TTC549 (cell line): ENCODE measurements at regions not wholly inside any gene's neighbourhood (a gene's known extent, or its start where the extent isn't known, plus 50 kb on each side); places are given as distances from the start of the nearest gene placed in this dataset.
"Not testable (repeated sequence)": the region's sequence is repeated elsewhere in the genome, so short reads cannot be mapped to it uniquely, and the experiment has no call there.

Experiments used
- FAIRE-seq: peaks from 2 replicates; lab custom pipeline; 2012; peaks lifted over from hg19 to GRCh38; lab: Jason Lieb, UNC

DNA sequence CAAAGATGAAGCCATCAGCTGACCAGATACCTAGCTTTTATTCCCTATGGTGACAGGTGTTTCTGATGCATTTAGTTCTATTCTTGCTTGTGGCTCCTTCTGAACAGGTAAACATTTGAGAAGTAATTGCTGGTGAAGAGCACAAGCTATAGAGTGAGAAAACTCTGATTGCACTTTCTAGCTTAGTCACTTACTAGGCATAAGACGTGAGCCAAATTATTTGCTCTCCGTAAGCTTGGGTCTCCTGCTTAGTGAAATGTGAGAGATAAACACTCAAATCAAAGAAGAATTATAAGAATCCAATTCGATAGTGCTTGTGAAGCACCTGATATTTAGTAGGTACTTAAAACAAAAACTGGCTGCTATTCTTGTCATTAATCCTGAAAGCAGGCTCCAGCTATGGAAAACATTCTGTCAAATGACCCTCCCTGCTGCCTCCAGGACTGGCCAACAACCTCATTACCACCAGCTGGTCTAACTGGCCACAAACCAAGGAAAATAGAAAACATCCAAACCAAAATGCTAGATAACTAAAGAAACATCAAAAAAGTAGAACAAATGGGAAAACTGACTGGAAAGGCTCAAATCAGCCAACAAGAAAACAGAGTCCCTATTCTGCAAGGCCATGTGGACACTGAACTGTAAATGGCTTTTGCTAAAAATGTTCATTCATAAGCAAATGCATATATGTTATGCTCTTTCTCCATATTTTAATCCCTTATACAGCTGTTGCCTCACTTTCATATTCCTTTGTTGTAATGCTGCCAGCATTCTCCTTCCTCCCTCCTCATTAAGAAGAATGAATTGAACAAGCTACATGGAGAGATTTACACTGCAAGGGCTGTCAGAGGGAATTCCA, 616.1 kb downstream of the DTWD2 start:
- FAIRE-seq: no peak

DNA sequence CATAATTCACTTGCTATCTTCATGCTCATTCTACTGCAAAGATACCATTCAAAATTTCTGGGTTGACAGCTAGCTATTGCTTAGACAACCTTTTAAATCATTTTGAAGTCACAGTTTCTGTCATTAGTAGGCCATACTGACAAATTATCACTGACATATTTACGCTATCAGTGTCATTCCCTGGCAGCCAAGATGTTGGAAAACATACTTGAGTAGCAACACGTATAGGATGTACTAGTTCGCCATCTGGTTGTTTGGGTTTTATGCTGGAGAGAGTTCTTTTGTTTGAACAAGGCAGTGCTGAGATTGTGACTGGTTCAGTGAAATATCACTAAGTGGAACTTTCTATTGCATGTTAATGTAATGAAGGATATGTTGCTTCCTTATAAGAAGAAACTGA, 621.9 kb downstream of the DTWD2 start:
- no peak for FAIRE-seq

DNA sequence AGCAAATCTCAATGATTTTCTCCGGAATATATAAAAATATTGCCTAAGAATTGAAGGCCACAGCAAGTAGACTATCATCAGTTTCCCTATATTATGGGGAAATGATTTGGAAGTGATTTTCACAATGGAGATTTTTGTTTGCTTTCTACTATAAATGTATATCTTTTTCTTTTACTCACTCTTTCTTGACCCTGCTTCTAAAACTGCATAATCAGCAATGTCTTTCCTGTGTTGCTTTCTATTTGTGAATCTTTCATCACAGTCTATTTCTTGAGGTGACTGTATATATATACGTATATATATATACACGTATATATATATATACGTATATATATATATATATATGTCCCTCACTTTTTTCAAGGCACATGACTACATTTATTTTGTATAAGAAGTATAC, 622.6 kb downstream of the DTWD2 start:
- no peak for FAIRE-seq

DNA sequence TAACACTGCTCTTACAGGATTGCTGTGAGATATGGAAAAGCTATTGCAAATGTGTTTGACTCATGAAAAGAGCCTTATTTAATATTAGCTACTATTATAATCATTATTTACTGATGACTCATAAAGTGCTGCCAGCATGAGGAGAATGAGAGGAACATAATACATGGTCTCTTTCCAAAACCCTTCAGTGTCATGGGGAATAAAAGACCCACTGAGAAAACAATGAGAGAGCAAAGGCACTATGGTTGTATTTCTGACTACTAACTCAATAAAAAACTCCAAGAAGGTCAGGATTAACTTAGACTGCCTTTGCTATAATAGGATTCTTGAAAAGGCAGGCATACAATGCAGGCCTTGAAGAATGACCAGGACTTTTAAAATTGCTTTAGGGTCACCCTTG, 633.5 kb downstream of the DTWD2 start:
- no peak for FAIRE-seq

DNA sequence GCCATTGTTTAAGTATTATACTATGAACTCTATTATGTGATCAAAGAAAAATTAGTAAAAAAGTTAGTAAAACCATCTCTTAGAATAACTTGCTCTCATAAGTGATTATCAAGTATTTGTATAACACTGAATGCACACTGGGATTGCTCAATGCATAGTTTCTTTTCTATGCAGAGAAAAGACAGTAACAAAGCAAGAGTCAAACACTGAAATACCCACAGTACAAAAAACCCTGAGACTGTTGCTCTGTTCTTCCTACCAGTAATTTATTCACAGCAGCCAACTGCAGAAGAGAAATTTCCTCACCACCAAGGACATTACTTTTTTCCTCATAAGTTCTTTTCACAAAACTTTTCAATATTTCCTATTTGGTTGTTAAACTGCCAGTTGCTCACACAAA, 634.4 kb downstream of the DTWD2 start:
- FAIRE-seq: no peak

DNA sequence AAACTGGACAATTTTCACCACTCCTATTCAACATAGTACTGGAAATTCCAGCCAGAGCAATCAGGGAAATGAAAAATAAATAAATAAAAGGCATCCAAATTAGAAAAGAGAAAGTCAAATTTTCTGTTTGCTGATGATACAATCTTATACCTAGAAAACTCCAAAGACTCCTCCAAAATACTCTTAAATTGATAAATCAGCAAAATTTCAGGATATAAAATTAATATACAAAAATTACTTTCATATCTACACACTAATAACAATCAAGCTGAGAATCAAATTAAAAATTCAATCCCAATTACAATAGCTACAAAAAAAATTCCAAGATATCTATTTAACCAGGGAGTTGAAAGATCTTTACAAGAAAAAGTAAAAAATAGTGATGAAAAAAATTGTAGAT, 651.9 kb downstream of the DTWD2 start:
- FAIRE-seq: no peak

DNA sequence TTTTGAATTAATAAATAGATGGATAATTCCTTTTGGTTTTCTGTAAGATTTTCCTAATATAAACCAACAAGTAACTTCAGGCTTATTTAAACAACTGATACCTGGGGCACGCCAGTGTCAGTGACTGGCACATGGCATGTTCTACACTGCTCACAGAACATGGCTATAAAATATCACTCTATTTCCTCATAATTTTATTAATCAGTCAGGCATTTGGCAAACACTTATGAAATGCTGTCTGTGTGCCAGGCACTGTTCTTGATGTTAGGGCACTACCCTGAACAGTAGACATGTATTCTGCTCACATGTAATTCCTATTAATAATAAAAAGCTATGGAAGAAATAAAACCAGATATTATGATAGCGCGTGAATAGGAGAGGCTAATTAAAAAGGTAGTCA, 661.0 kb downstream of the DTWD2 start:
- no peak for FAIRE-seq

DNA sequence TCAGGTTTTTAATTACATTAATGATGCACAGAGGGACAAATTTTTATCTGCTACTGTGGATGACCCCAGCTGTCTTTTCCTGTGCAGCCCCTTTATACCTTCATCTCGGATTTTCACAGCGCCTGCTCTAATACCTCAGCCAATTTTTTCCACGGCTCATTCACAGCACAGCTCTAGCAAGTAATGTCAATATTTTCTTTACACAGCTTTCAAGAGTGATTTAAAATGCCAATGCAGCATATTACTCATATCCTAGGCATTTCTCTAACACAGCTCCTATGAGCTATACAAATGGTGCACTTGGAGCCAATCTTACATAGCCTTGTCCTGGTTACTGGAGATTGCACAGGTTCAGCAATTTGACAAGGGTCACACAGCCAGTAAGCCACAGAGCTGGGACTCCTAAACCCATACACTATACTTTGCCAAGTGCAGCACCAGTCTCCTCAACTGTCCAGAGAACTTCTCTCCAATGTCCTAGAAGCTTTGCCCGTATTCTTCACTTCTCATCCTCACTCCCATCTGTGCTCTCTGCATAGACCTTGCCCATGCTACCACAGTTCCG, 661.8 kb downstream of the DTWD2 start:
- FAIRE-seq: no peak

DNA sequence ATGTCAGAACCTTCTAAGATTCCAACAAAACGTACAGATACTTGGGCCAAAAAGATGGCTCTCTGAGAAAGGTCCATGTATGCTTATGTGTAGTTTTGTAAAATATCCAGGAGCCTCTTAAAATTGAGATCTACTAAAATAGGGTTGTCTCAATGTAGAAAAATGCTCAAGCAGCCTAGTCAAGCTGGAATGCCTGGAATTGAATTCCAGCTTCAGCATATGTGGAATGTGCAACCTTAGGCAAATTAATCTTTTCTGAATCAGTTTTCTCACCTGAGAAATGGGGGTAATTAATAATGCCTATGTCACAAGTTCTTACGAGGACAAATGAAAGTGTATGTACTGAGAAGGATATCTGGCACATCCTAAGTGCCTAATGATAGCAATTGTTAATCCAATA, 662.4 kb downstream of the DTWD2 start:
- FAIRE-seq: no peak

DNA sequence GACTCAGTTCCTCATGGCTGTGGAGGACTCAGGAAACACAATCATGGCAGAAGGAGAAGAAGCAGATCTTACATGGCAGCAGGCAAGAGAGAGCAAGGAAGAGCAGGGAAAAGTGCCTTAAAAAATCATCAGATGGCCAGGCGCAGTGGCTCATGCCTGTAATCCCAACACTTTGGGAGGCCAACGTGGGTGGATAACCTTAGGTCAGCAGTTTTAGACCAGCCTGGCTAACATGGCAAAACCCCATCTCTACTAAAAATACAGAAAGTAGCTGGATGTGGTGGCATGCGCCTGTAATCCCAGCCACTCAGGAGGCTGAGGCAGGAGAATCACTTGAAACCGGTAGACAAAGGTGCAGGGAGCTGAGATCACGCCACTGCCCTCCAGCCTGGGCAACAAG, 664.6 kb downstream of the DTWD2 start:
- FAIRE-seq: not testable (repeated sequence)

DNA sequence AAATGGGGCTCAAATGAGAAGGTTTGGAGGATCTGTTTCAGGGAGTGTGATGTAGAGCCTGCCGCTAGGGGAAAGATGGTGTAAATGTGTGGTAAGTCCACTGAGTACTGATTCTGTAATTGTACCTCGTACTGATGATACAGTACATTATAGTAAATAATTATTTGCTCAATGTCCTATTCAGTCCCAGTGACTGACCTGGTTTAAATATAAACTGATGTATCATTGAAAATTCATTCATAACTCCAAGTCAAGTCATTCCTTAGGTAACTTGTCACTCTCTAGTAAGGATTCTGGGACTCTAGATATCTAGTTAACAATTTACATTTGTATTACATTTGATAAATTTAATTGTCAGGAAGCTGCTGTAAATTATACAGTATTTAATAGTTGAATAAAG, 667.3 kb downstream of the DTWD2 start:
- FAIRE-seq: no peak

DNA sequence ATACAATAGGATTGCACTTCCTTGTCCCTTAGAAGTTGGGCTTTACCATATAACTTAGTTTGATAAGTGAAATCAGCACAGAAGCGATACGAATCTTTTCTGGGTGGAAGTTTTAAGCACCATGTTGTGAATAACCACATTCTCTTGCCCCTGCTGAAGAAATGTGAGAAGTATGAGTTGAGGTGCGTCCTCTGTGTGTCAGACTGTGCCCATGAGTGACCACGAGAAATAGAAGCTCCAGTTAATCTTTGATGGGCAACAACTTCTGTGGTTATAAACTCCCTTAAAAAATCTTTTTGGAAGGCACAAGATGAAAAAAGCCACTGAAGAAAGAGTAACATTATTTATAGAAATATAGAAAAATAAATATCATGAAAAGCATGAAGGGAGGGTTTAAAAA, 668.2 kb downstream of the DTWD2 start:
- FAIRE-seq: no peak

DNA sequence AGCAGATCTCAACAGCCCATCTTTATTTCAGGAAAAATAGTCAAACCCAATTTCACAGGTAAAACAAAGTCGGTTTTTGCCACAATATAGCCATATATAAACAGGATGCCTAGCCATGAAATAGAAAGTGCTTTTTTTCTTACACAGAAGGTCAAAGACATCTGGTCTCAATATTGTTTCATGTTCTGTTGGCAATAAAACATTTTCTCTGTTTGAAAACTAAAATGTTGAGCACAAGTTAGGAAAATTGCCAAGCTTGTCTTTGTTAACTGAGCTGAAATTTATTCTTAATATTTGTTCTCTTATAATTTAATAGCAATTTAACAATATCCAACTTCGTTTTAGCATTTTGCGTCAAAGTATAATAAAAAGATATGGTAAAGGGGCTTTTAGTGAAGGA, 673.4 kb downstream of the DTWD2 start:
- no peak for FAIRE-seq

DNA sequence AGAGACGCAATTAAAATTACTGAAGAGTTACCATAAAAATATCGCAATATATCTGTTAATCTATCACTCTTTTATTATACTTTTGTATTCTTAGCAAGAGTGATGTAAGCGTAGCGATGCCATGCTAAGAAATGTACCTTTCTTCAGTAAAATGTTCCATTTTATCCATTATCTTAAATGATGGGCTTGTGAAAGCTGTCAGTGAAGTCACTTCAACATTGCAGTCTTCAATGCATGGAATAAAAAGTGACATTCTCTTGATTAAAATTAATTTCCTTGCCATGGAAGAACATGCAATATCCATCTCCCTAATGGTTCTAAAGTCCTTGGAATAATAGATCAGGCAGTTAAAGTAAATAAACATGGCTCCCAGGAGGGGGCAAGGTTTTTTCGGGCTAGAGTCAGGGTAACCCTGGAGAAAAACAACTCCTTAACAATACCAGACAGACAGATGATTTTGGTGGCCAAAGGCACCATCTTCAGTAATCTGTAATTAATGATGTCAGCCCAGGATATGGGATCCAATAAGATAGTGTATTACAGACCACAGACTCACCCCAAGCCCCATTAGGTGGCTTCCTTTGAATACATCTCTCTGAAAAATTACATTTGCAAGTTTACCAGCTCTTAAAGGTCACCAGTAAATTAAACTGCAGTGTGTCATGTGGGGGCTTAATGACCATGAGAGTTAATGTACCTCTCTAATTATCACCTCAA, 677.1 kb downstream of the DTWD2 start:
- FAIRE-seq: no peak

DNA sequence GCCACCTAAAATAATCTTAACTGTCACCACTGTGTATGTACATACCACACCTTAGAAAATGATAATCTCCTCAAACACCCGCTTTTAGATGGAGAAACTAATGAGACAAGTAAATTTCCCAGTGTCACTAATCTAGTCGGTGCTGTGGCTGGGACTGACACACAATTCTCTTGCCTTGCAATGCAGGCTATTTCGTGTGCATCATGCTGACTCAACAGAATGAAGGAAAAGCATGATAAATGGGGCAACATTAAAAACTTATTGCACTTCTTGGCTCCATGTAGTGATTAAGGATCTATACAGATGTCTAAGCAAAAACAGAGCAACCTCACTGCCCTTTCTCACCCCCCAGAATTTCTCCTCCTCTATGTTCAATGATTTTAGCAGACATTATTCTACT, 677.9 kb downstream of the DTWD2 start:
- FAIRE-seq: no peak

DNA sequence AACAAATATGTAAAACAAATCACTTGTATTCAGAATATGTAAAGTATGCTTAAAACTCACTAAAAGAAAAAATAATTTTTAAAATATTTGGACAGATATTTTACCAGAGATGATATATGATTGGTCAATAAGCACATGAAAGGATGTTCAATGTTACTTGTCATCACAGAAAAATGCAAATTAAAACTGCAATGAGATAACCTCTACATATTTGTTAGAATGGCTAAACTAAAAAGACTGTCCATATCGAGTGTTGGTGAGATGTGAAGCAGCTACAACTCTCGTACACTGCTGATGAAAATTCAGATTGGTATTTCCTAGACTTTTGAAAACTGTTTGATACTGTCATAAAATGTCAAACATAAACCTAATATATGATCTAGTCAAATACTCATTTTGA, 685.1 kb downstream of the DTWD2 start:
- FAIRE-seq: no peak

DNA sequence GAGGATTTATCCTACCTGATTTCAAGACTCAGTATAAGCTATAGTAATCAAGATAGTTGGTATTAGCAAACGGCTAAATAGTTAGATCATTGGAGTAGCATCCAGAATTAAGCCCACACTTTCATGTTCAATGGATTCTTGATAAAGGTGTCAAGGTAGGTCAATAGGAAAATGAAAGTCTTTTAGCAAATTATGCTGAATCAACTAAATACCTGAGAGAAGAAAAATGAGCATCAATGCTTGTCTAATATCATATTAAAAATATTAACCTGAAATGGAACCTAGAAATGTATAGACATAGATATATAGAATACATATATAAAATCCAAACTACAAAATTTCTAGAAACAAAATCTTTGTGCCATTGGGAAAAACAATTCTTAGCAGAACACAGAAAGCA, 685.6 kb downstream of the DTWD2 start:
- no peak for FAIRE-seq

DNA sequence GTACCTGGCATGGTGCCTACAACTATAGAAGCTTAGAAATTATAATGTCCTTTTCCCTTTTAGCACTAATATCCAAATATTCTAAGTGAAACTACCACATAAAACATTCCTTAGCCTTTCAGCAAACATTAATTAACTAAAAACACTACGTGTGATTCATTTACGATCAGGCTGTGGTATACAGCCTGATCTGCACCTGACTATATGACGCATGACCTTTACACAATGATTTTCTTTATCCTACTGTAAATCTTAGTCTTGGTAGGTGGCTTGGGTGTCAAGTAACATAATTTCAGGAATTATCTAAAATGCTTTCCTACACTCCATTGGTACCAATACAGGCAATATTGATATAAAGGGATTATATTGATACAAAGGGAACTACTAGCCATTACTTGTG, 686.7 kb downstream of the DTWD2 start:
- FAIRE-seq: no peak

DNA sequence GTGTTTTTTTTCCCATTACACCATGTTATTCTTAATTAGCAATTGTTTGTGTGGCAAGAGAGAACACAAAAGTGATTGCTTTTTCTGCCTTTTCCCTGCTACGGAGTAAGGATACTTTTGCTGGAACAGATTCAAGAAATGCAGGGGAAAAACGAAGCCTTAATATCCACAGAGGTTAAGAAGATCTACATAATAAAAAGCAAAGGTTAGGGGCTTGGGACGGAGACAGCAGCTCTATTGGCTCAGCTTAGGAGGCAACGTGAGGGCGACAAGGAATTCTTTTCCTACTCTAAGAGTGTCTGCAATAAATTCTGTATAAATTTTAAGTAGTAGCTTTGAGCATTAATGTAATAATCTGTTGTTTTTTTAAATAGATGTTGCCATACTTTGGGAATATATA, 693.3 kb downstream of the DTWD2 start:
- no peak for FAIRE-seq

DNA sequence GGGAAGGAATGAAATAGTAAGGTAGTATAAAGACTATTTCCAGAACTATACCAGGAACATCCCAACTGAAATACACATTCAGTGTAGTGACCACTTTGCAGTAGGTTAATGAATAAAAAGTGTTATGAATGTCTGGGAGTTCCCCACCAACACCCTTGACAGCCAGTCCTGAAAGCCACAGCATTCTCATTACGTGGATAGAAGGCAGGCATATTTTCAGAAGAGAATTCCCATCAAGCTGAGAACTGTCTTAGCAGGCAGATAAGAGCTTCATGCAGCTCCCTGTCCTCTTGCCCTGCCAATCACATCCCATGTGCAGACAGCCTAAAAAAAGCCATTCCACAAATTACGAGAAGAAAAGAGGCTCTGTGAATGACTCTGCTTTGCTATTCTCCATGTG, 695.0 kb downstream of the DTWD2 start:
- no peak for FAIRE-seq

DNA sequence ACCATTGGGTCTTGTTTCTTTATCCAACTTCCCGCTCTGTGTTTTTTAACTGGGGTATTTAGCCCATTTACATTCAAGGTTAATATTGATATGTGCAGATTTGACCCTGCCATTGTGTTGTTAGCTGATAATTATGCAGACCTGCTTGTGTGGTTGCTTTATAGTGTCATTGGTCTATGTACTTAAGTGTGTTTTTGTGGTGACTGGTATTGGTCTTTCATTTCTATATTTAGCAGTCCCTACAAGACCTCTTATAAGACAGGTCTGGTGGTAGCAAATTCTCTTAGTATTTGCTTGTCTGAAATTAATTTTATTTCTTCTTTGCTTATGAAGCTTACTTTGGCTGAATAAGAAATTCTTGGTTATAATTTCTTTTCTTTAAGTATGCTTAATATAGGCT, 698.1 kb downstream of the DTWD2 start:
- FAIRE-seq: no peak

DNA sequence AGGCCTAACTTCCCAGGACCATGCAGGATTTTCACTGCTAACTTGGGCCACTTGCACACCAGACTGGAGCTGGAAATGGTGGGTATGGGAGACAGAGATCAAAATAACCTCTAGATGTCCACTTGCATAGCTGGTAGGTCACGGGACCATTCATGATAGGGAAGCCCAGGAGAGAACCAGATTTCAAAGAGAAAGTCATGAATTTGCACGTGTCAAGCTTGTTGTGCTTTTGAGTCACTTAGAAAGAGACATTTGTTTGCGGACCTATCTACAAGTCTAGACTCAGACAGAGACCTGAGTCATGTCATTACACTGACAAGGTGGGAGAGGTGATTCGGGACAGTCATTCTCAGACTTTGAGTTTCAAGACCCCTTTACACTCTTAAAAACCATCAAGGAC, 704.1 kb downstream of the DTWD2 start:
- not testable (repeated sequence) for FAIRE-seq

DNA sequence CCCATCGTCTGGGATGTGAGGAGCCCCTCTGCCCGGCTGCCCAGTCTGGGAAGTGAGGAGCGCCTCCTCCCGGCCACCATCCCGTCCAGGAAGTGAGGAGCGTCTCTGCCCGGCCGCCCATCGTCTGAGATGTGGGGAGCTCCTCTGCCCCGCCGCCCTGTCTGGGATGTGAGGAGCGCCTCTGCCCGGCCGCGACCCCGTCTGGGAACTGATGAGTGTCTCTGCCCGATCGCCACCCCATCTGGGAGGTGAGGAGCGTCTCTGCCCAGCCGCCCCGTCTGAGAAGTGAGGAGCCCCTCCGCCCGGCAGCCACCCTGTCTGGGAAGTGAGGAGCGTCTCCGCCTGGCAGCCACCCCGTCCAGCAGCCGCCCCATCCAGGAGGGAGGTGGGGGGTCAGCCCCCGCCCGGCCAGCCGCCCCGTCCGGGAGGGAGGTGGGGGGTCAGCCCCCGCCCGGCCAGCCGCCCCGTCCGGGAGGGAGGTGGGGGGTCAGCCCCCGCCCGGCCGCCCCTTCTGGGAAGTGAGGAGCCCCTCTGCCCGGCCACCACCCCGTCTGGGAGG, 705.8 kb downstream of the DTWD2 start:
- FAIRE-seq: not testable (repeated sequence)
